Astrocyte (in vitro differentiated cells and primary cell): ENCODE measurements at regions not wholly inside any gene's neighbourhood (a gene's known extent, or its start where the extent isn't known, plus 50 kb on each side); places are given as distances from the start of the nearest gene placed in this dataset.

ENCODE experiments used
- DNase-seq: peaks from one replicate; pipeline ENCODE4 v3.0.0-alpha.2; 2010; ENCODE audit warnings: low read depth
- FAIRE-seq: peaks from 2 replicates; lab custom pipeline; 2011; peaks lifted over from hg19 to GRCh38; lab: Jason Lieb, UNC
- H2AFZ ChIP-seq: 2 replicates; pipeline ENCODE4 v1.6.0; 2012; ENCODE audit warnings: low read depth, low read length, inconsistent platforms
- H3K27ac ChIP-seq: 2 replicates; pipeline ENCODE4 v1.5.1; 2011; ENCODE audit warnings: low read depth, low read length, inconsistent platforms
- H3K27me3 ChIP-seq: 2 replicates; pipeline ENCODE4 v1.6.0; 2011; ENCODE audit warnings: low read length, inconsistent platforms; ENCODE audit not compliant: insufficient read depth
- H3K36me3 ChIP-seq: 2 replicates; pipeline ENCODE4 v1.5.1; 2011; ENCODE audit warnings: low read length, inconsistent platforms; ENCODE audit not compliant: insufficient read depth
- H3K4me1 ChIP-seq: 2 replicates; pipeline ENCODE4 v1.5.1; 2011; ENCODE audit warnings: low read length, inconsistent platforms; ENCODE audit not compliant: insufficient read depth
- H3K4me2 ChIP-seq: 2 replicates; pipeline ENCODE4 v1.6.0; 2012; ENCODE audit warnings: low read length, inconsistent platforms
- H3K4me3 ChIP-seq: 2 replicates; pipeline ENCODE4 v1.5.1; 2011; ENCODE audit warnings: low read depth, mild to moderate bottlenecking, low read length, inconsistent platforms; ENCODE audit not compliant: insufficient read depth
- H3K79me2 ChIP-seq: 2 replicates; pipeline ENCODE4 v1.6.0; 2012; ENCODE audit warnings: mild to moderate bottlenecking, low read length, inconsistent platforms; ENCODE audit not compliant: insufficient read depth
- H3K9ac ChIP-seq: 2 replicates; pipeline ENCODE4 v1.6.0; 2012; ENCODE audit warnings: mild to moderate bottlenecking, low read length, inconsistent platforms
- H3K9me3 ChIP-seq: 2 replicates; pipeline ENCODE4 v1.5.1; 2012; ENCODE audit warnings: low read depth, mild to moderate bottlenecking, low read length, inconsistent platforms; ENCODE audit not compliant: insufficient read depth
- H4K20me1 ChIP-seq: 2 replicates; pipeline ENCODE4 v1.6.0; 2012; ENCODE audit warnings: low read length, inconsistent platforms; ENCODE audit not compliant: insufficient read depth
- H3K27ac Mint-ChIP-seq: one replicate; pipeline ENCODE4 v1.8.0; 2021; ENCODE audit warnings: mild to moderate bottlenecking, mixed read lengths; ENCODE audit not compliant: unreplicated experiment
- H3K27me3 Mint-ChIP-seq: one replicate; pipeline ENCODE4 v1.8.0; 2021; ENCODE audit warnings: low read depth, mixed read lengths; ENCODE audit not compliant: unreplicated experiment
- H3K36me3 Mint-ChIP-seq: one replicate; pipeline ENCODE4 v1.8.0; 2021; ENCODE audit warnings: low read depth, mixed read lengths; ENCODE audit not compliant: unreplicated experiment
- H3K4me1 Mint-ChIP-seq: one replicate; pipeline ENCODE4 v1.8.0; 2021; ENCODE audit warnings: low read depth, mixed read lengths; ENCODE audit not compliant: unreplicated experiment
- H3K4me3 Mint-ChIP-seq: one replicate; pipeline ENCODE4 v1.8.0; 2021; ENCODE audit warnings: mild to moderate bottlenecking, moderate library complexity, mixed read lengths; ENCODE audit not compliant: unreplicated experiment
- H3K9me3 Mint-ChIP-seq: one replicate; pipeline ENCODE4 v1.8.0; 2021; ENCODE audit warnings: mild to moderate bottlenecking, mixed read lengths; ENCODE audit not compliant: unreplicated experiment
- CTCF ChIP-seq: IDR thresholded peaks from 2 replicates; pipeline ENCODE4 v1.5.1; 2011; ENCODE audit warnings: low read depth, mild to moderate bottlenecking, inconsistent platforms, low read length, moderate library complexity; ENCODE audit not compliant: insufficient read depth
- EZH2 ChIP-seq: IDR thresholded peaks from 2 replicates; pipeline ENCODE4 v1.6.1; 2012; ENCODE audit warnings: mild to moderate bottlenecking, low read length, inconsistent platforms; ENCODE audit not compliant: insufficient read depth

GRCh38 chr9:73911804-73912203, 585.3 kb upstream of the RORB start:
- no peak for TF ChIP-seq CTCF
- no peak for TF ChIP-seq EZH2
- H3K9ac ChIP-seq = no peak overlapping the region
- H3K79me2 ChIP-seq = no peaks in the 10 kb centered on the region
- no peaks in the 10 kb centered on the region for H3K9me3 ChIP-seq
- H3K4me1 Mint-ChIP-seq = no peaks in the 10 kb centered on the region
- no peak for FAIRE-seq
- no peaks in the 10 kb centered on the region for H3K27me3 Mint-ChIP-seq
- no peaks in the 10 kb centered on the region for H3K36me3 Mint-ChIP-seq
- no peak overlapping the region for H3K4me3 ChIP-seq
- DNase-seq = no peak
- no peak overlapping the region for H2AFZ ChIP-seq
- H3K4me2 ChIP-seq = no peak overlapping the region
- no peak overlapping the region for H3K27ac ChIP-seq
- H3K4me3 Mint-ChIP-seq = no peak overlapping the region
- H3K36me3 ChIP-seq = no peaks in the 10 kb centered on the region
- no peak overlapping the region for H3K27ac Mint-ChIP-seq
- H3K9me3 Mint-ChIP-seq = no peaks in the 10 kb centered on the region
- no peaks in the 10 kb centered on the region for H3K27me3 ChIP-seq
- no peaks in the 10 kb centered on the region for H3K4me1 ChIP-seq
- H4K20me1 ChIP-seq = no peaks in the 10 kb centered on the region

- Mint-ChIP-seq H3K4me3 (no peak overlapping the region), H3K27ac (no peak overlapping the region), H3K4me1 (no peaks in the 10 kb centered on the region), H3K27me3 (no peaks in the 10 kb centered on the region), H3K9me3 (no peaks in the 10 kb centered on the region), H3K36me3 (no peaks in the 10 kb centered on the region)
- Histone ChIP-seq H3K4me3 (no peak overlapping the region), H2AFZ (peak overlapping the region; percentile 58), H3K27me3 (no peaks in the 10 kb centered on the region), H3K4me2 (no peak overlapping the region), H4K20me1 (no peaks in the 10 kb centered on the region), H3K36me3 (no peaks in the 10 kb centered on the region), H3K79me2 (no peaks in the 10 kb centered on the region), H3K27ac (no peak overlapping the region), H3K4me1 (no peaks in the 10 kb centered on the region), H3K9ac (no peak overlapping the region), H3K9me3 (no peaks in the 10 kb centered on the region)
- DNase-seq = peak; percentile 3
- no peak for FAIRE-seq
- no peak for TF ChIP-seq EZH2
- peak; percentile 10 for TF ChIP-seq CTCF
These were observed 581.0 kb upstream of the RORB start for GRCh38 chr9:73916016-73916673.

GRCh38 chr9:73919712-73920111, 577.4 kb upstream of the RORB start:
- Histone ChIP-seq H3K4me1 (no peaks in the 10 kb centered on the region), H3K4me2 (no peak overlapping the region), H3K79me2 (no peaks in the 10 kb centered on the region), H3K36me3 (no peaks in the 10 kb centered on the region), H3K27me3 (no peaks in the 10 kb centered on the region), H3K9ac (no peak overlapping the region), H4K20me1 (no peaks in the 10 kb centered on the region), H2AFZ (no peak overlapping the region), H3K4me3 (no peak overlapping the region), H3K9me3 (no peaks in the 10 kb centered on the region), H3K27ac (no peak overlapping the region)
- DNase-seq = no peak
- H3K27ac Mint-ChIP-seq = no peak overlapping the region
- FAIRE-seq = no peak
- no peak overlapping the region for H3K4me3 Mint-ChIP-seq
- TF ChIP-seq EZH2 (no peak), CTCF (no peak)
- no peaks in the 10 kb centered on the region for H3K36me3 Mint-ChIP-seq
- H3K27me3 Mint-ChIP-seq = no peaks in the 10 kb centered on the region
- no peaks in the 10 kb centered on the region for H3K4me1 Mint-ChIP-seq
- no peaks in the 10 kb centered on the region for H3K9me3 Mint-ChIP-seq
